ENCODE measurements at regions not wholly inside any gene's neighbourhood (a gene's known extent, or its start where the extent isn't known, plus 50 kb on each side); places are given as distances from the start of the nearest gene placed in this dataset.

DNA sequence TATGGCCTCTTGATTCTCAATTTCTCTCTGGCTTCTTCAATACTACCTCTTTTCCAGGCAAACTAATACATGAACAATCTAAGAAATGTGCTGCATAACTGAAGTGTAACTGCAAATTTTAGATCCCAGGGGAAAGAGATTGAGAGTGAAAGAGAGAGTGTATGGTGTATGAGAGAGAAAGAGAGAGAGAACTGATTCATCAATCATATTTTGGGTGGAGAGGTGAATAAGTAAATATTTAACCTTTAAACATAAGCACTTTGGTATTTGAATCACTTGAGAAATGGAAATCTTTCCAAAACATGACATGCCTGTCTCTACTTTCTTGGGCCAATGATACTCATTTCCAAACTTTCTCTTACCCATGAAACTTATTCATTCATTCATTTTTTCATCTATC lies 147.2 kb upstream of the DIPK2B start:
- Histone ChIP-seq H2AFZ (ENCODE audit: low read length) (no peak overlapping the region), H3K56ac (ENCODE audit: insufficient read length, low read depth, low read length) (no peak overlapping the region), H4K91ac (ENCODE audit: insufficient read length, low read depth, low read length) (no peak overlapping the region), H4K20me1 (ENCODE audit: control insufficient read depth, insufficient read depth, insufficient read length) (no peaks in the 10 kb centered on the region), H4K5ac (ENCODE audit: insufficient read length, low read depth, low read length) (no peak overlapping the region), H3K18ac (ENCODE audit: insufficient read length, low read depth, low read length) (no peak overlapping the region), H2BK120ac (ENCODE audit: low read depth, low read length, poor library complexity, severe bottlenecking) (no peak overlapping the region), H3K27me3 (ENCODE audit: insufficient read depth, low read length) (no peaks in the 10 kb centered on the region), H3K9ac (ENCODE audit: extremely low read depth, insufficient read length, low read length) (no peak overlapping the region), H2BK5ac (ENCODE audit: insufficient read length, low read length) (no peak overlapping the region), H3K4me1 (ENCODE audit: insufficient read depth, low read length) (no peaks in the 10 kb centered on the region), H3K23ac (ENCODE audit: insufficient read length, low read depth, low read length) (no peak overlapping the region), H3K27ac (ENCODE audit: insufficient read length, low read depth, low read length) (no peak overlapping the region), H3K4ac (ENCODE audit: low read depth, low read length) (no peak overlapping the region), H3T11ph (ENCODE audit: low read length) (no peak overlapping the region), H3K14ac (ENCODE audit: insufficient read depth, low read length) (no peak overlapping the region), H3K23me2 (ENCODE audit: insufficient read length, low read depth, low read length, poor library complexity, severe bottlenecking) (no peaks in the 10 kb centered on the region), H3K79me1 (ENCODE audit: insufficient read depth, low read depth, low read length, poor library complexity, severe bottlenecking) (no peaks in the 10 kb centered on the region), H3K4me2 (ENCODE audit: insufficient read depth, insufficient read length, low read length) (no peak overlapping the region), H4K8ac (replicated peaks; ENCODE audit: insufficient read length, low read depth, low read length) (no peak overlapping the region), H3K9me3 (ENCODE audit: control insufficient read depth, low read depth, low read length) (peaks cover 12% of the 10 kb centered on the region), H2BK20ac (ENCODE audit: low read depth, low read length, poor library complexity, severe bottlenecking) (no peak overlapping the region), H2AK5ac (ENCODE audit: insufficient read length, low read length) (no peak overlapping the region), H2BK12ac (ENCODE audit: insufficient read length, low read depth, low read length) (no peak overlapping the region), H2BK15ac (ENCODE audit: low read depth, low read length) (no peak overlapping the region), H3K79me2 (ENCODE audit: insufficient read depth, low read length) (no peaks in the 10 kb centered on the region)
- DNase-seq, result no peak
- Mint-ChIP-seq H3K36me3 (ENCODE audit: insufficient read depth in 1 of 3, low read depth in 3 of 3) (peaks cover 0 to 11% (median 11%) of the 10 kb centered on the region in 3 experiments), H3K4me1 (no peaks in the 10 kb centered on the region; a peak in 1 of 4 replicates), H3K27me3 (ENCODE audit: low read depth) (no peaks in the 10 kb centered on the region), H3K27ac (no peak overlapping the region), H3K4me3 (no peak overlapping the region), H3K9me3 (peaks cover 64 to 73% of the 10 kb centered on the region in 2 experiments)
- TF ChIP-seq, protein P1, sequence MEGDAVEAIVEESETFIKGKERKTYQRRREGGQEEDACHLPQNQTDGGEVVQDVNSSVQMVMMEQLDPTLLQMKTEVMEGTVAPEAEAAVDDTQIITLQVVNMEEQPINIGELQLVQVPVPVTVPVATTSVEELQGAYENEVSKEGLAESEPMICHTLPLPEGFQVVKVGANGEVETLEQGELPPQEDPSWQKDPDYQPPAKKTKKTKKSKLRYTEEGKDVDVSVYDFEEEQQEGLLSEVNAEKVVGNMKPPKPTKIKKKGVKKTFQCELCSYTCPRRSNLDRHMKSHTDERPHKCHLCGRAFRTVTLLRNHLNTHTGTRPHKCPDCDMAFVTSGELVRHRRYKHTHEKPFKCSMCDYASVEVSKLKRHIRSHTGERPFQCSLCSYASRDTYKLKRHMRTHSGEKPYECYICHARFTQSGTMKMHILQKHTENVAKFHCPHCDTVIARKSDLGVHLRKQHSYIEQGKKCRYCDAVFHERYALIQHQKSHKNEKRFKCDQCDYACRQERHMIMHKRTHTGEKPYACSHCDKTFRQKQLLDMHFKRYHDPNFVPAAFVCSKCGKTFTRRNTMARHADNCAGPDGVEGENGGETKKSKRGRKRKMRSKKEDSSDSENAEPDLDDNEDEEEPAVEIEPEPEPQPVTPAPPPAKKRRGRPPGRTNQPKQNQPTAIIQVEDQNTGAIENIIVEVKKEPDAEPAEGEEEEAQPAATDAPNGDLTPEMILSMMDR (conservative IDR thresholded peaks at IDR 0.05), result no peak
